ENCODE measurements at regions not wholly inside any gene's neighbourhood (a gene's known extent, or its start where the extent isn't known, plus 50 kb on each side); places are given as distances from the start of the nearest gene placed in this dataset.
"Not testable (repeated sequence)": the region's sequence is repeated elsewhere in the genome, so short reads cannot be mapped to it uniquely, and the experiment has no call there.

DNA sequence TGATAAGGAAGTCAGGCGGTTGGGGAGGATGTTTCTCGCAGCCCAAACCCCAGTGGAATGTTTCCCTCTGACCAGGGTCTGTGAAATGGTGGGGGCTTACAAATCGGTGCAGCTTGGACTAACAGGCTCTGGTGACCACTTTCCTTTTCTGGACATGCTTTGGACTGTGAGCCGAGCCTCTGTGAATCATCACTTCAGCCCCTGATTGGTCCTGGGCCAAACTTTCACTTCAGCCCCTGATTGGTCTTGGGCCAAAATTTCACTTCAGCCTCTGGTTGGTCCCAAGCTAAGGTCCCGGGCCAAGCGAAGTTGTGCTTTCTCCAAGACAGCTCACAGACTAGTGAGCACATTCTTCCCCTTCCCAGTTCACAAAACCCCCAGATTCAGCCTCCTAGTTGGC lies 223.7 kb upstream of the ANKRD20A1 start:
- H3K36me3 ChIP-seq (ENCODE audit: control insufficient read depth, insufficient read depth, low read length); H3K4me3 ChIP-seq (ENCODE audit: low read length); H3K27me3 ChIP-seq (ENCODE audit: control insufficient read depth, insufficient read depth, low read length); H3K36me3 Mint-ChIP-seq; DNase-seq; H3K4me1 Mint-ChIP-seq; H3K9me3 Mint-ChIP-seq; intact Hi-C loops (cut with micrococcal nuclease); H3K4me3 Mint-ChIP-seq; ATAC-seq; H3K9me3 ChIP-seq (ENCODE audit: control insufficient read depth, insufficient read depth, low read length); H3K27ac ChIP-seq (ENCODE audit: low read length); H3K27ac Mint-ChIP-seq; H3K27me3 Mint-ChIP-seq (ENCODE audit: low read depth in 2 of 2); H3K4me1 ChIP-seq (ENCODE audit: control insufficient read depth, insufficient read depth, low read length): not testable (repeated sequence)
- no CpG with 5 or more reads among the region's 6 CpGs for WGBS (ENCODE audit: insufficient coverage)

DNA sequence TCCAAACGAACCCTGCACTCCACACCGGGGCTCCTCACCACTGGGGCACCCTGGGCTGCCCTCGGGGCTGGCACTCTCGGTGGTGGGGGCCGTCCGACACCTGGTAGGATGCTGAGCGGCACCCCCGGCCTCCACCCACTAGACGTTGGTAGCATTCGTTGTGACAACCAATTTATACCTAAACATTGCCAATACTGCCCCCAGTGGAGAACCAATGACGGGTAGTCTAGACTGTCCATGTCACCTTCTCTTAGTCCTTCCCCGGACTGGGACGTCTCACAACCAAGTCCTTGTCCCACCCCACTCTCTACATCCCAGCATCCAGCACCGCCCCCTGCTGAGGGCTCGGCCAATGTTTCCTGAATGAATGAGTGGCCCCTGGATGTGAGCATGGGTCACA lies 246.8 kb upstream of the ANKRD20A1 start:
- H3K27ac Mint-ChIP-seq; H3K27me3 Mint-ChIP-seq (ENCODE audit: low read depth in 2 of 2); ATAC-seq; H3K4me1 ChIP-seq (ENCODE audit: control insufficient read depth, insufficient read depth, low read length); H3K27me3 ChIP-seq (ENCODE audit: control insufficient read depth, insufficient read depth, low read length); H3K9me3 ChIP-seq (ENCODE audit: control insufficient read depth, insufficient read depth, low read length); H3K4me1 Mint-ChIP-seq; H3K27ac ChIP-seq (ENCODE audit: low read length); H3K36me3 ChIP-seq (ENCODE audit: control insufficient read depth, insufficient read depth, low read length); H3K4me3 Mint-ChIP-seq; H3K9me3 Mint-ChIP-seq; DNase-seq; H3K36me3 Mint-ChIP-seq; H3K4me3 ChIP-seq (ENCODE audit: low read length); intact Hi-C loops (cut with micrococcal nuclease): not testable (repeated sequence)
- WGBS (ENCODE audit: insufficient coverage): 81% methylated on average over 9 of the region's 15 CpGs

DNA sequence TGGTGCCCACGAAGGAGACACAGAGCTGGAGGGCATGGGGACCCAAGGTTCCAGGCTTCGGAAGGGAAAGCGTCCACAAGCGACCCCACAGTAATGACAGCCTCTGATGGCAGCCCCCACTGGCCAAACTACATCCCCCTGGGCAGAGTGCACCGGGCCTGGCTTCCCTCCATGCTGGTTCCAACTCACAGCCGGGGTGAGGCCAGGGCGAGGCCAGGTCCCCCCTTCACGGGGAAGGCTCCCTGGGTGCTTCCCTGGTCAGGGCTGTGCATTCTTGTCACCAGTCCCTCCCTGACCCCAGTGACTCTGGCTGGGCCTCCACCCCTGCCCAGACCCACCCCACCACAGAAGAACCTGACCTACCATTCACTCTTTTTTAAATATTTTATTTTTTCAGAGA lies 248.9 kb upstream of the ANKRD20A1 start:
- intact Hi-C loops (cut with micrococcal nuclease); H3K4me3 ChIP-seq (ENCODE audit: low read length); H3K9me3 Mint-ChIP-seq; ATAC-seq; H3K4me3 Mint-ChIP-seq; H3K4me1 Mint-ChIP-seq; DNase-seq; H3K4me1 ChIP-seq (ENCODE audit: control insufficient read depth, insufficient read depth, low read length); H3K9me3 ChIP-seq (ENCODE audit: control insufficient read depth, insufficient read depth, low read length); H3K36me3 Mint-ChIP-seq; H3K27ac ChIP-seq (ENCODE audit: low read length); H3K27ac Mint-ChIP-seq; H3K27me3 ChIP-seq (ENCODE audit: control insufficient read depth, insufficient read depth, low read length); H3K27me3 Mint-ChIP-seq (ENCODE audit: low read depth in 2 of 2); H3K36me3 ChIP-seq (ENCODE audit: control insufficient read depth, insufficient read depth, low read length): not testable (repeated sequence)
- WGBS (ENCODE audit: insufficient coverage): no CpG with 5 or more reads among the region's 8 CpGs

DNA sequence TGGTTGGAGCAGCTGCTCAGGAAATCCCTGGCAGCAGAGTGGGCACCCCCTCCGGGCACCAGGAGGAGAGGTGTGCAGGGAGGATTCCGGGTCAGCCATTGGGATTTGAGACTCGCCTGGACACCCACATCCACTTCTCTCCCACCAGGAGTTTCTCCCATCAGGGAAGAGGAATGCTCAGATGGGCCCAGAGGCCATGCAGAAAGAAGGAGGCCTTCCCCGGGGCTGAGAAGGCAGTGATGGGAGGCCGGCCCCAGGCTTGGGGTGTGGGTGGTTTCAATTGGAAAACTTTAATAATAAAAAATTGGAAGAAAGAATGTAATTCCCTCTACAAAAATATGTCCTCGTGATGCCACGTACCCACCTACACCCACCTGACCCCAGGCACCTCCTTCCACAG lies 249.3 kb upstream of the ANKRD20A1 start:
- H3K4me3 ChIP-seq (ENCODE audit: low read length); H3K36me3 ChIP-seq (ENCODE audit: control insufficient read depth, insufficient read depth, low read length); H3K9me3 Mint-ChIP-seq; H3K9me3 ChIP-seq (ENCODE audit: control insufficient read depth, insufficient read depth, low read length); DNase-seq; H3K27me3 Mint-ChIP-seq (ENCODE audit: low read depth in 2 of 2); H3K4me1 Mint-ChIP-seq; ATAC-seq; H3K27ac ChIP-seq (ENCODE audit: low read length); H3K4me3 Mint-ChIP-seq; H3K36me3 Mint-ChIP-seq; H3K27ac Mint-ChIP-seq; H3K4me1 ChIP-seq (ENCODE audit: control insufficient read depth, insufficient read depth, low read length); intact Hi-C loops (cut with micrococcal nuclease); H3K27me3 ChIP-seq (ENCODE audit: control insufficient read depth, insufficient read depth, low read length): not testable (repeated sequence)
- no CpG with 5 or more reads among the region's 7 CpGs for WGBS (ENCODE audit: insufficient coverage)

DNA sequence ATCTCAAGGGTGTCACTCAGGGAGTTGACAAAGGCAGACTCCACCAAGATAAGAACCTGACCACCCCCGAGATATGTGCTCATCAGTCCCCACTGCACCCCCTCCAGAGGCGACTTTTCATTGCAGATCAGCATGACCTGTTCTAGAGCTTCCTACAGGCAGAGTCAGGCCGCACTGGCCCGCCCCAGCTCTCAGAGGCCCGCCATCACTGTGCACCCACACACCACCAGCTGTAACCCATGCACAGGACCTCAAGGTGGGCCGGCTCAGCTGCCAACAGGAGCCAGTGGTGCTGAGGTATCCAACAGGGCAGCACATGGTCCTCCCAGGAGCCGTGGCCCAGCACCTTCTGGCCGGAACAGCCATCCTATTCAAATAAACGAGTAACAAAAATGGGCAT lies 253.6 kb upstream of the ANKRD20A1 start:
- H3K36me3 ChIP-seq (ENCODE audit: control insufficient read depth, insufficient read depth, low read length); H3K9me3 Mint-ChIP-seq; H3K4me3 Mint-ChIP-seq; H3K27ac Mint-ChIP-seq; H3K4me3 ChIP-seq (ENCODE audit: low read length); ATAC-seq; H3K27me3 Mint-ChIP-seq (ENCODE audit: low read depth in 2 of 2); H3K36me3 Mint-ChIP-seq; H3K4me1 ChIP-seq (ENCODE audit: control insufficient read depth, insufficient read depth, low read length); intact Hi-C loops (cut with micrococcal nuclease); H3K27ac ChIP-seq (ENCODE audit: low read length); H3K27me3 ChIP-seq (ENCODE audit: control insufficient read depth, insufficient read depth, low read length); H3K9me3 ChIP-seq (ENCODE audit: control insufficient read depth, insufficient read depth, low read length); H3K4me1 Mint-ChIP-seq; DNase-seq: not testable (repeated sequence)
- WGBS (ENCODE audit: insufficient coverage): no CpG with 5 or more reads among the region's 9 CpGs

DNA sequence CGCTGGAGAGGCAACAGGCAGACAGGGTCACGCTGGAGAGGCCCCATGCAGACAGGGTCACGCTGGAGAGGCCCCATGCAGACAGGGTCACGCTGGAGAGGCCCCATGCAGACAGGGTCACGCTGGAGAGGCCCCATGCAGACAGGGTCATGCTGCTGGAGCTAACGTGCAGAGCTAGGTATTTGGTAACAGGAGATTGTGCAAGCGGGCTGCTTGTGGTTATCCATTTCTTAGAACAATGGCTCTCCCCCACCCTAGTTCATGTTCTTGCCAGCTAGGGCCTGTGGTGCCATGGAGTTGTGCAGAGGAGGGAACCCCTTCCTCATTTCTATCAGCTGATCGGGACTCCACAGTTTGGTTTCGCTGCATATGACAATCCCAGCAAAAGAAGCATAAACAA lies 255.1 kb upstream of the ANKRD20A1 start:
- H3K4me1 Mint-ChIP-seq; intact Hi-C loops (cut with micrococcal nuclease); H3K27me3 ChIP-seq (ENCODE audit: control insufficient read depth, insufficient read depth, low read length); H3K27me3 Mint-ChIP-seq (ENCODE audit: low read depth in 2 of 2); H3K27ac ChIP-seq (ENCODE audit: low read length); ATAC-seq; H3K27ac Mint-ChIP-seq; H3K9me3 ChIP-seq (ENCODE audit: control insufficient read depth, insufficient read depth, low read length); H3K36me3 Mint-ChIP-seq; H3K36me3 ChIP-seq (ENCODE audit: control insufficient read depth, insufficient read depth, low read length); DNase-seq; H3K4me3 ChIP-seq (ENCODE audit: low read length); H3K4me1 ChIP-seq (ENCODE audit: control insufficient read depth, insufficient read depth, low read length); H3K4me3 Mint-ChIP-seq; H3K9me3 Mint-ChIP-seq: not testable (repeated sequence)
- no CpG with 5 or more reads among the region's 9 CpGs for WGBS (ENCODE audit: insufficient coverage)

DNA sequence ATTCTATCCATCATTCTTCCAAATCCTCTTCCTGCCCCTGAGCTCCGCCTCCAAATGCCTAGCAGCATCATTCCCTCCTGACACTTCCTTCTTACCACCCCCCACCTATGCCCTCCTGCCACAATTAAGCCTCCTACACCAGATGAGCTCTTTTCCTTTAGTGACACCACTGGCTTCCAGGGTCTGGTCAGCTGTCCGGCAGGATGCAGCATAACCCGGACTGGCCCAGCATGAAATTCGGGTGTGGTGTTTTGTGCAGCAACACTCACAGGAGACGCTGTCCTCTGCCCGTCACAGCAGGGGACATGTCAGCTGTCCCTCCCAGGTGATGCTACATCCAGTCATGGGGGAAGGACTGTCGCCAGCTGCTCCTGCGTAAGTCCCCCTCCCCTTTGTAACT lies 266.3 kb upstream of the ANKRD20A1 start:
- H3K36me3 ChIP-seq (ENCODE audit: control insufficient read depth, insufficient read depth, low read length); H3K4me1 ChIP-seq (ENCODE audit: control insufficient read depth, insufficient read depth, low read length); H3K9me3 ChIP-seq (ENCODE audit: control insufficient read depth, insufficient read depth, low read length); H3K27ac Mint-ChIP-seq; H3K9me3 Mint-ChIP-seq; H3K4me1 Mint-ChIP-seq; H3K27me3 Mint-ChIP-seq (ENCODE audit: low read depth in 2 of 2); DNase-seq; H3K4me3 Mint-ChIP-seq; intact Hi-C loops (cut with micrococcal nuclease); H3K36me3 Mint-ChIP-seq; H3K27me3 ChIP-seq (ENCODE audit: control insufficient read depth, insufficient read depth, low read length); H3K27ac ChIP-seq (ENCODE audit: low read length); H3K4me3 ChIP-seq (ENCODE audit: low read length); ATAC-seq: not testable (repeated sequence)
- WGBS (ENCODE audit: insufficient coverage): no CpG with 5 or more reads among the region's 8 CpGs

DNA sequence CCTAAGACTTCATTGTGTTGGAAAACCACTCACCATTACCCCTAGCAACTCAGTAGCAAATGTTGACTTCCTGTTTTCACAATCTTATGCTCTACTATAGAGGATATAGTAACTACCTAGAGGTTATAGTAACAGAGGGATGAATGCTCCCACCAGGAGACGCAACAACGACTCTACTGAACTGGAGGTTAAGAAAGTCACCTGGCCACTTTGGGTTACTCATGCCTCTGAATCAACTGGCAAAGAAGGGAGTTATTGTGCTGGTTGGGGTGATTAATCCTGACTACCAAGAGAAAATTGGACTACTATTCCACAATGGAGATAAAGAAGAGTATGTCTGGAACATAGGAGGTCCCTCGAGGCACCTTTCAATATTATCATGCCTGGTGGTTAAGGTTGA lies 302.9 kb upstream of the ANKRD20A1 start:
- intact Hi-C loops (cut with micrococcal nuclease); H3K27me3 Mint-ChIP-seq (ENCODE audit: low read depth in 2 of 2); H3K9me3 ChIP-seq (ENCODE audit: control insufficient read depth, insufficient read depth, low read length); H3K27ac ChIP-seq (ENCODE audit: low read length); ATAC-seq; DNase-seq; H3K27me3 ChIP-seq (ENCODE audit: control insufficient read depth, insufficient read depth, low read length); H3K27ac Mint-ChIP-seq; H3K36me3 Mint-ChIP-seq; H3K4me1 ChIP-seq (ENCODE audit: control insufficient read depth, insufficient read depth, low read length); H3K4me3 Mint-ChIP-seq; H3K4me3 ChIP-seq (ENCODE audit: low read length); H3K36me3 ChIP-seq (ENCODE audit: control insufficient read depth, insufficient read depth, low read length); H3K9me3 Mint-ChIP-seq; H3K4me1 Mint-ChIP-seq: not testable (repeated sequence)
- no CpG with 5 or more reads among the region's 3 CpGs for WGBS (ENCODE audit: insufficient coverage)
